SU-DHL-6 (cell line): ENCODE measurements at regions not wholly inside any gene's neighbourhood (a gene's known extent, or its start where the extent isn't known, plus 50 kb on each side); places are given as distances from the start of the nearest gene placed in this dataset.

Source experiments
- H2AFZ ChIP-seq: fragments of 200-600 bp; sonication (generic); 2 replicates; pipeline ENCODE4 v1.6.1; 2014; ENCODE audit warnings: low read depth, mild to moderate bottlenecking, moderate library complexity, mixed read lengths, antibody characterized with exemption, low read length; ENCODE audit not compliant: severe bottlenecking
- H3F3A ChIP-seq: fragments of 200-600 bp; shearing (Covaris generic); 2 replicates; pipeline ENCODE4 v1.6.0; 2016; ENCODE audit warnings: antibody characterized with exemption, mild to moderate bottlenecking; ENCODE audit not compliant: insufficient read depth
- H3K27ac ChIP-seq: fragments of 200-600 bp; sonication (generic); 2 replicates; pipeline ENCODE4 v1.5.1; 2016; ENCODE audit warnings: low read depth, mild to moderate bottlenecking, low read length, moderate library complexity, mixed read lengths
- H3K27me3 ChIP-seq: fragments of 200-600 bp; sonication (generic), shearing (Covaris generic); 2 replicates; pipeline ENCODE4 v1.6.0; 2014; ENCODE audit warnings: mild to moderate bottlenecking, low read length
- H3K36me3 ChIP-seq: fragments of 200-600 bp; sonication (generic); 2 replicates; pipeline ENCODE4 v1.6.1; 2014; ENCODE audit warnings: mild to moderate bottlenecking, low read length, mixed read lengths
- H3K4me2 ChIP-seq: fragments of 300-600, 200-600 bp; shearing (Covaris generic), sonication (generic); 2 replicates; pipeline ENCODE4 v1.6.0; 2014; ENCODE audit warnings: low read length, low read depth, mild to moderate bottlenecking; ENCODE audit not compliant: poor library complexity, severe bottlenecking
- H3K4me3 ChIP-seq: fragments of 200-600 bp; sonication (generic); 2 replicates; pipeline ENCODE4 v1.5.1; 2014; ENCODE audit warnings: antibody characterized with exemption, low read length, mild to moderate bottlenecking, mixed read lengths; ENCODE audit not compliant: insufficient read depth, poor library complexity, severe bottlenecking
- H3K79me2 ChIP-seq: fragments of 200-600 bp; sonication (generic); 2 replicates; pipeline ENCODE4 v1.6.1; 2014; ENCODE audit warnings: mild to moderate bottlenecking, low read length, moderate library complexity; ENCODE audit not compliant: insufficient read depth
- H3K9ac ChIP-seq: fragments of 200-600 bp; sonication (generic); 2 replicates; pipeline ENCODE4 v1.7.0; 2014; ENCODE audit warnings: mild to moderate bottlenecking, low read length
- H3K9me2 ChIP-seq: fragments of 200-600 bp; sonication (generic); replicated peaks from 2 replicates; pipeline ENCODE4 v1.6.1; 2014; ENCODE audit warnings: low read length; ENCODE audit not compliant: insufficient read depth
- H3K9me3 ChIP-seq: fragments of 200-600 bp; sonication (generic); 2 replicates; pipeline ENCODE4 v1.6.1; 2014; ENCODE audit warnings: low read length, mixed read lengths; ENCODE audit not compliant: insufficient read depth
- H4K20me1 ChIP-seq: fragments of 200-600 bp; sonication (generic); 2 replicates; pipeline ENCODE4 v1.6.1; 2014; ENCODE audit warnings: low read depth, mild to moderate bottlenecking, antibody characterized with exemption, low read length, moderate library complexity, mixed read lengths
- EZH2phosphoT487 ChIP-seq: fragments of 200-600 bp; sonication (generic), shearing (Covaris generic); conservative IDR thresholded peaks from 2 replicates; pipeline ENCODE4 v1.6.1; 2018; ENCODE audit warnings: mild to moderate bottlenecking, antibody characterized with exemption, low read length, moderate library complexity, mixed read lengths
- TF ChIP-seq, protein P1 (sequence below): fragments of 200-600 bp; sonication (generic); IDR thresholded peaks from one replicate; pipeline ENCODE4 v1.5.1; 2017; ENCODE audit warnings: antibody characterized with exemption, mild to moderate bottlenecking, low read length, moderate library complexity; ENCODE audit not compliant: insufficient read depth, poor library complexity, severe bottlenecking

DNA sequence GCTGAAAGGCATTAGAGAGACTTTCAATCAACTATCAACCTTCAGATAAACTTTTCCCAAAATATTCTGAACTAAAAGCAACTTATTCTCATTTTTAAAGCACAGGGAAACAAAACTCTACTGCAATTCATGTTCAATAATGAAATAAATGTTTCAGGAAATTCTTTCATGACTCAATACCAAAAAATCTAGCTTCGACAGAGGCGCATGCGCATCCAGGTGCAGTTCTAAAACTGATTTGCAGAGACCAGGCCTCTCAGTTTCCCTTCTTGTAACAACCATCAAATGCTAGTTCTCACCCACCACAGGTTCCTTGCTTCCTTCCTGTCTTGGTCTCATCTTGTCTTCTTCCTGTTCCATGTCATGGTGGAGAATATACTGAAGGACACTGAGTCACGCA is 55.3 kb upstream of the NRBF2 start:
- Histone ChIP-seq H3K36me3 (no peaks in the 10 kb centered on the region), H3K79me2 (no peaks in the 10 kb centered on the region), H3K4me3 (no peak overlapping the region), H3K9ac (no peak overlapping the region), H3K27me3 (no peaks in the 10 kb centered on the region), H3K9me2 (no peaks in the 10 kb centered on the region), H3K9me3 (no peaks in the 10 kb centered on the region), H3K27ac (no peak overlapping the region), H4K20me1 (no peaks in the 10 kb centered on the region), H3F3A (no peaks in the 10 kb centered on the region), H3K4me2 (no peak overlapping the region), H2AFZ (no peak overlapping the region)
- TF ChIP-seq EZH2phosphoT487, result no peak
- TF ChIP-seq, protein P1, sequence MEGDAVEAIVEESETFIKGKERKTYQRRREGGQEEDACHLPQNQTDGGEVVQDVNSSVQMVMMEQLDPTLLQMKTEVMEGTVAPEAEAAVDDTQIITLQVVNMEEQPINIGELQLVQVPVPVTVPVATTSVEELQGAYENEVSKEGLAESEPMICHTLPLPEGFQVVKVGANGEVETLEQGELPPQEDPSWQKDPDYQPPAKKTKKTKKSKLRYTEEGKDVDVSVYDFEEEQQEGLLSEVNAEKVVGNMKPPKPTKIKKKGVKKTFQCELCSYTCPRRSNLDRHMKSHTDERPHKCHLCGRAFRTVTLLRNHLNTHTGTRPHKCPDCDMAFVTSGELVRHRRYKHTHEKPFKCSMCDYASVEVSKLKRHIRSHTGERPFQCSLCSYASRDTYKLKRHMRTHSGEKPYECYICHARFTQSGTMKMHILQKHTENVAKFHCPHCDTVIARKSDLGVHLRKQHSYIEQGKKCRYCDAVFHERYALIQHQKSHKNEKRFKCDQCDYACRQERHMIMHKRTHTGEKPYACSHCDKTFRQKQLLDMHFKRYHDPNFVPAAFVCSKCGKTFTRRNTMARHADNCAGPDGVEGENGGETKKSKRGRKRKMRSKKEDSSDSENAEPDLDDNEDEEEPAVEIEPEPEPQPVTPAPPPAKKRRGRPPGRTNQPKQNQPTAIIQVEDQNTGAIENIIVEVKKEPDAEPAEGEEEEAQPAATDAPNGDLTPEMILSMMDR, result no peak

DNA sequence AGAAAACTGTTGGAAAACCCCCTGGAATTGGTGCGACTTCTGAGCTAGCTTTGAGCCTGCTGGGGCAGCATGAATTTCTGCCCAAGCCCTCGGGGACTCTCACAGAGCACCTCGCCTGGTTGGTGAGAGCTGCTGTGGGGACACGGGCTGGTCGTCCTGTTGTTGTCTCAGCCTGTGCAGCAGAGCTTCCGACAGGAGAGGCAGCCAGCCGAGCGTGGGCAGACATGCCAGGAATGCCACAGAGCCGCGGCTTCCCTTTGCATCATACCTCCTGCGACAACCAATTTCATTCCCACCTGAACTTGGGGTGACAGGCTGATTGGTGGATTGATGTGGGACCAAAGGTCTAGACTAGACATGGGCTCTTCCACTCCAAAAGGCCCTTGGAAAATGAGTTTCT is 60.2 kb upstream of the NRBF2 start:
- Histone ChIP-seq H3K4me2 (no peak overlapping the region), H3K27me3 (no peaks in the 10 kb centered on the region), H3F3A (no peaks in the 10 kb centered on the region), H3K9me3 (no peaks in the 10 kb centered on the region), H3K27ac (no peak overlapping the region), H3K36me3 (no peaks in the 10 kb centered on the region), H3K9me2 (no peaks in the 10 kb centered on the region), H3K79me2 (no peaks in the 10 kb centered on the region), H4K20me1 (no peaks in the 10 kb centered on the region), H3K4me3 (no peak overlapping the region), H2AFZ (no peak overlapping the region), H3K9ac (no peak overlapping the region)
- TF ChIP-seq EZH2phosphoT487, result no peak
- TF ChIP-seq, protein P1, result no peak

DNA sequence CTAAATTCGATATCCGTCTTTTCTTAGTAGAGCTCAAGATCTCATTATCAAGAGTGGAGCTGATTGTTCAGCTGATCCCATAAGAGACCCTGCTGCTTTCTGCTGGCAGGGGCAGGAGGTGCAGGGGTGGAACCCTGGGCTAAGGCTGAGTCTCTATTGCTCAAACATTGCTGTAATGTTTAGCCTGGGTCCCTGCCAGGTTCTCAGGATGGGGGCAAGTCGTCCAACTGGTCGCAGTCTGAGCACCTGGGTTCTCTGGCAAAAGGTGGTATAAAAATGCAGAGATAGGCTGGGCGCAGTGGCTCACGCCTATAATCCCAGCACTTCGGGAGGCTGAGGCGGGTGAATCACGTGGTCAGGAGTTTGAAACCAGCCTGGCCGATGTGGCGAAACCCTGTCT is 62.0 kb upstream of the NRBF2 start:
- Histone ChIP-seq H2AFZ (no peak overlapping the region), H3K36me3 (no peaks in the 10 kb centered on the region), H3K27ac (no peak overlapping the region), H3K79me2 (no peaks in the 10 kb centered on the region), H3K9me3 (no peaks in the 10 kb centered on the region), H3K4me3 (no peak overlapping the region), H3K9me2 (no peaks in the 10 kb centered on the region), H3F3A (no peaks in the 10 kb centered on the region), H4K20me1 (no peaks in the 10 kb centered on the region), H3K9ac (no peak overlapping the region), H3K4me2 (no peak overlapping the region), H3K27me3 (no peaks in the 10 kb centered on the region)
- TF ChIP-seq EZH2phosphoT487, result no peak
- TF ChIP-seq, protein P1, result no peak

DNA sequence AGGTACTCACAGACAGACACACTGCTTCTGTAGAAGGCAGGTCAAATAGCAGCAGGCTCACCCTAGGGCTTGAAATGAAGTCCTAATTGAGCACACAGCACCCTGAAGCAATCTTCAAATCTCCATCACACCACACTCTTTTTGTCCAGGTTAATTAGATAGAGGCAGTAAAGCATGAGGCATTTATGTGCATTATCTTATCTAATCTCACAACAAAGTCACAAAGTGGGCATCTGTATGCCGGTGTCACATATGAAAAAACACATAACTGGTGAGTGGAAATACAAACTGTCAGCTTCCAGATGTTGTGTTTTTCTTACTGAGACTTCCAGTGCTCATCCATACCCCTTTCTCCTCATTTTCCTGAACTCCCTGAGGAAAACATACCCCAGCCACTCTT is 63.8 kb upstream of the NRBF2 start:
- H3K4me3 ChIP-seq, result no peak overlapping the region
- no peak overlapping the region for H3K9ac ChIP-seq
- H3K27ac ChIP-seq, result no peak overlapping the region
- H3K36me3 ChIP-seq, result no peaks in the 10 kb centered on the region
- H3K79me2 ChIP-seq, result no peaks in the 10 kb centered on the region
- H3K9me2 ChIP-seq, result no peaks in the 10 kb centered on the region
- H2AFZ ChIP-seq, result no peak overlapping the region
- H3K27me3 ChIP-seq, result no peaks in the 10 kb centered on the region
- H4K20me1 ChIP-seq, result no peaks in the 10 kb centered on the region
- H3F3A ChIP-seq, result no peaks in the 10 kb centered on the region
- no peak overlapping the region for H3K4me2 ChIP-seq
- H3K9me3 ChIP-seq, result no peaks in the 10 kb centered on the region
- no peak for TF ChIP-seq EZH2phosphoT487
- TF ChIP-seq, protein P1, result no peak
